HepG2 (cell line): ENCODE measurements at regions not wholly inside any gene's neighbourhood (a gene's known extent, or its start where the extent isn't known, plus 50 kb on each side); places are given as distances from the start of the nearest gene placed in this dataset.
A peak's percentile ranks its signal among the peaks of the same experiment; 100 is the strongest.

ENCODE experiments used
- ATAC-seq: fragments of 200-7000 bp; cut with Tn5 transposase; 3 replicates; pipeline ENCODE4 v1.9.1; 2020; ENCODE audit warnings: mild to moderate bottlenecking, moderate library complexity
- BruUV-seq: library from RNA; stranded (reverse); fragments of 400-500 nt; replicated peaks from 2 replicates; lab custom pipeline; 2021; lab: Mats Ljungman, UMichigan
- CTCF ChIA-PET: fragments of 300-600 bp; formaldehyde crosslinking; extraction: SDS; loops from one replicate; lab custom pipeline; 2021; ENCODE audit warnings: low total read pairs, inconsistent platforms, low intra/inter-chr PET ratio; lab: Yijun Ruan, JAX
- POLR2A ChIA-PET: fragments of 350-600 bp; sonication (Branson Sonifier 250); formaldehyde crosslinking; loops from one replicate; lab custom pipeline; 2020; ENCODE audit warnings: antibody characterized with exemption, inconsistent platforms; lab: Yijun Ruan, JAX
- DNase-seq: peaks from one replicate; pipeline ENCODE4 v3.0.0-alpha.2; 2015; ENCODE audit warnings: low spot score
- FAIRE-seq: peaks from 3 replicates; lab custom pipeline; 2011; peaks lifted over from hg19 to GRCh38; lab: Jason Lieb, UNC
- H2AFZ ChIP-seq: one replicate; pipeline ENCODE4 v1.6.1; 2011; ENCODE audit warnings: low read length, inconsistent platforms
- H3K27ac ChIP-seq: fragments of 300-600 bp; 3 replicates; pipeline ENCODE4 v1.8.0; 2011; ENCODE audit warnings: mixed run types, mild to moderate bottlenecking, mixed read lengths, low read length, inconsistent platforms; ENCODE audit not compliant: insufficient read depth; ENCODE audit errors: extremely low read length
- H3K27me3 ChIP-seq, 2 experiments: fragments of 200-600 bp in 1 of 2; 2 replicates in 1 of 2; 3 replicates in 1 of 2; pipeline versions ENCODE4 v1.6.0 to v1.8.0; 2011; ENCODE audit warnings: low read length in 2 of 2, mild to moderate bottlenecking in 2 of 2, moderate library complexity in 2 of 2, inconsistent platforms in 1 of 2; ENCODE audit not compliant: insufficient read depth in 2 of 2, control insufficient read depth in 1 of 2
- H3K36me3 ChIP-seq, 2 experiments: fragments of 200-600 bp in 1 of 2; replicated peaks in 1 of 2; 2 replicates in 1 of 2; 3 replicates in 1 of 2; pipeline versions ENCODE4 v1.5.1 to v1.8.0; 2011; ENCODE audit warnings: low read length in 2 of 2, inconsistent platforms in 1 of 2; ENCODE audit not compliant: insufficient read depth in 2 of 2, control insufficient read depth in 1 of 2
- H3K4me1 ChIP-seq: 2 replicates; pipeline ENCODE4 v1.5.1; 2012; ENCODE audit warnings: low read length, inconsistent platforms; ENCODE audit not compliant: insufficient read depth
- H3K4me2 ChIP-seq: 2 replicates; pipeline ENCODE4 v1.6.0; 2011; ENCODE audit warnings: low read depth, low read length, inconsistent platforms
- H3K4me3 ChIP-seq, 3 experiments: fragments of 200-600 bp in 1 of 3; sonication (generic), shearing (Covaris generic) in 1 of 3; replicated peaks in 1 of 3; 2 replicates each; pipeline ENCODE4 v1.5.1; 2011 to 2016; ENCODE audit warnings: low read length in 3 of 3, inconsistent platforms in 2 of 3, low read depth in 2 of 3, mild to moderate bottlenecking in 2 of 3, control low read depth in 1 of 3, mixed read lengths in 1 of 3; ENCODE audit not compliant: insufficient read depth in 1 of 3
- H3K79me2 ChIP-seq: one replicate; pipeline ENCODE4 v1.6.1; 2011; ENCODE audit warnings: low read length, inconsistent platforms; ENCODE audit not compliant: insufficient read depth
- H3K9ac ChIP-seq: 2 replicates; pipeline ENCODE4 v1.6.0; 2011; ENCODE audit warnings: mild to moderate bottlenecking, low read depth, low read length, inconsistent platforms; ENCODE audit not compliant: insufficient read depth
- H3K9me3 ChIP-seq: 2 replicates; pipeline ENCODE4 v1.5.1; 2012; ENCODE audit warnings: mild to moderate bottlenecking, low read length
- H4K20me1 ChIP-seq: 2 replicates; pipeline ENCODE4 v1.6.0; 2011; ENCODE audit warnings: inconsistent platforms, mild to moderate bottlenecking, low read length, moderate library complexity; ENCODE audit not compliant: insufficient read depth
- SIX4 ChIP-seq: sonication (generic); formaldehyde crosslinking; IDR thresholded peaks from 2 replicates; pipeline ENCODE4 v1.4.0; 2020; ENCODE audit warnings: missing genetic modification reagents
- SP5 ChIP-seq: IDR thresholded peaks from 2 replicates; pipeline ENCODE4 v1.6.1; 2016; ENCODE audit warnings: low read depth, borderline replicate concordance
- ZNF264 ChIP-seq: sonication (generic); formaldehyde crosslinking; IDR thresholded peaks from 2 replicates; pipeline ENCODE4 v1.4.0; 2020; ENCODE audit warnings: missing genetic modification reagents
- ZNF468 ChIP-seq: sonication (generic); formaldehyde crosslinking; IDR thresholded peaks from 2 replicates; pipeline ENCODE4 v1.8.0; 2022; ENCODE audit warnings: mild to moderate bottlenecking, moderate library complexity, missing genetic modification reagents
- ZNF713 ChIP-seq: sonication (generic); formaldehyde crosslinking; IDR thresholded peaks from 2 replicates; pipeline ENCODE4 v1.4.0; 2020; ENCODE audit warnings: mild to moderate bottlenecking, missing genetic modification reagents
- WGBS: methylation state at CpG from one replicate; pipeline ENCODE4 v1.1.6; 2017; ENCODE audit warnings: low lambda C conversion rate; 5-methylcytosine and 5-hydroxymethylcytosine counted together
- in situ Hi-C: cut with HindIII; loops from 2 replicates; pipeline ENCODE4 v1.10.0; 2017; ENCODE audit warnings: low pct_unique_long_range_greater_than_20kb; ENCODE audit not compliant: extremely low pct_ligation_motif_present
- intact Hi-C: fragments of 100-400 bp; cut with micrococcal nuclease; formaldehyde crosslinking; loops from one replicate; pipeline ENCODE4 v1.10.0; 2022; ENCODE audit not compliant: unreplicated experiment
- TF ChIP-seq, protein P1 (sequence below): sonication (generic); formaldehyde crosslinking; IDR thresholded peaks from 2 replicates; pipeline ENCODE4 v1.4.0; 2020; ENCODE audit warnings: missing genetic modification reagents

DNA sequence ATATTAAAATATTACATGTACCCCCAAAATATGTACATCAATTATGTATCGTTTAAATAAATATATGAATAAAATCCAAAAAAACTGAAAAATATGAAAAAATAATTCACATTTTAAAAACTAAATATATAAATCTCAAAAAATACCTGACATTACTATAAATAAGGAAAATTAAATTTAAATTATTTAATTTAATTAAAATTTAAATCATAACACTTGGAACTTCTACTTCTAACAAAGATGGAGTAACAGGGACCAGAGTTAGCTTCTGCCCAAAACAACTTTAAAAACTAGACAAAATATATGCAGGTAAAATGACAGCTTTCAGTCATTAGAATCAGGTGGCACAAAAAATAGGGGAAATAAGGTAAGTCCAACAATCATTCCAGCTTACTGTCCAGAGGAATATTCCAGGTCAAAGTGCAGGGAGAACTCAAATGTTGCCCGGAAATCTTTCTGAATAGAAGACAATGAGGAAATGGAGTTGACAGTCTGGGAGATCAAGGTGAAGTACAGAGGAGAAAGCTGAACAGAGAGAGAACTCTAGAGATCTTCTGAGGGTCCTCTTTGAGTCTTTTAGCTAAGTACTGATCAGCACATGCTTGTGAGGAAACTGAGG, 207.7 kb upstream of the ATP11B start (continued):
- TF ChIP-seq ZNF264 (CRISPR knock-in tag) = 0 out of 2 replicates have a peak, but pooled peaks have one; percentile 25

DNA sequence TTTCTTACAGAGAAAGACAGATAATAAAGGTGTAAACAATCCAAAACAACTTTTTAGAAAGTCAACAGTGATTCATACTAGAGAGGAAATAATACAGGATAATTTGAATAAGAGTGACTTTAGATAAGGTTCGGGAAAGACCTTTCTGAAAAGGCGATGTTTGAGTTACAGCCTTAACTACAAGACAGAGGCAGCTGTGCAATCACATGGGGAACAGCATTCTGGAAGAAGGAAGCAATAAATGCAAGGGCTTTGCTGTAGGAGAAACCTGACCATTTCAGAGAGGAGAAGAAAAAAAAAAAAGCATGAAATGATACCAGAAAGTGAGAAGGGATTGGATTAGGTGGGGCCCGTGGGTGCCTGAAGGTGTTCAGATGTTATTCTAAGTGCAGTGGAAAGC, 200.6 kb upstream of the ATP11B start:
- 2% methylated on average over 3 of the region's 3 CpGs for WGBS
- ATAC-seq = no peak

DNA sequence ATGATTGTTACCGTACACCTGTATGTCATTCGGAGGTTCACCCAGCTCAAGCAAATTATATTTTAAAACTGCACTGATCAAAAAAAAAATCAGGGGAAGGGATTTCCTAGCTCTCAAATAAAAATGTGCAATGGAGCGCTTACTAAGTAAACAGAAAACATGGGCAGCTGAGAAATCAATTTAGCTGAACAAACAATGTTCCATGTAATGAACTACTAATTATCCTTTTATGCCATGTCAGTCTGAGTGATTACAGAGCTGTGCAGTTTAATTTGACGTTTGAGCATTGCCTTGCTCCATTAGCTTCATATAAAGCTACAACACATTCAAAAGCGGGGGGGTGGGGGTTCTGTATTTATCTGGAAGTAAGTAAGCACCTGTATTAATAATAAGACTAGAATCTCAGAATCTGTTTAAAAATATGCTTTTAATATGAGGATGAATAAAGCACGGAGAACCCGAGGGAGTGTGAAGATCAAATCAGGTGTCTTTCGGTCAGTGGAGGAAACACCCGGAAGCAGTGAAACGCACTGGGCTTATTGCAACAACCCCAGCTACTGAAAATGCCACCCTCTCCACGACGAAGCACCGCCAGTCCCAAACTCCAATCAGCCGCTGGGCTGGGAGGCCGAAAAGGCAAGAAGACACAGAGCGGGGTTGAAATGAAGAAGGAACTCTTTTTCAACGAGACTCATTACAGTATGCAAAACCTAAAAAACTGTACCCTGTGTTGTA, 196.5 kb upstream of the ATP11B start:
- ChIA-PET POLR2A (no interaction called here), CTCF (no interaction called here)
- Histone ChIP-seq H3K9ac (no peak overlapping the region), H3K27ac (no peak overlapping the region), H3K27me3 (0 out of 5 replicates have a peak, but pooled peaks cover 0 to 5% of the 10 kb centered on the region in 2 experiments), H3K4me3 (no peak overlapping the region), H3K4me1 (no peaks in the 10 kb centered on the region), H3K79me2 (no peaks in the 10 kb centered on the region), H3K36me3 (no peaks in the 10 kb centered on the region), H4K20me1 (no peaks in the 10 kb centered on the region), H2AFZ (no peak overlapping the region), H3K9me3 (no peaks in the 10 kb centered on the region), H3K4me2 (no peak overlapping the region)
- WGBS = 58% methylated on average over 17 of the region's 17 CpGs
- ATAC-seq = no peak
- no peak for FAIRE-seq
- BruUV-seq = no TSS peak
- intact Hi-C loops (no loop called here), in situ Hi-C loops (no loop called here)
- no peak for DNase-seq
- TF ChIP-seq, protein P1, sequence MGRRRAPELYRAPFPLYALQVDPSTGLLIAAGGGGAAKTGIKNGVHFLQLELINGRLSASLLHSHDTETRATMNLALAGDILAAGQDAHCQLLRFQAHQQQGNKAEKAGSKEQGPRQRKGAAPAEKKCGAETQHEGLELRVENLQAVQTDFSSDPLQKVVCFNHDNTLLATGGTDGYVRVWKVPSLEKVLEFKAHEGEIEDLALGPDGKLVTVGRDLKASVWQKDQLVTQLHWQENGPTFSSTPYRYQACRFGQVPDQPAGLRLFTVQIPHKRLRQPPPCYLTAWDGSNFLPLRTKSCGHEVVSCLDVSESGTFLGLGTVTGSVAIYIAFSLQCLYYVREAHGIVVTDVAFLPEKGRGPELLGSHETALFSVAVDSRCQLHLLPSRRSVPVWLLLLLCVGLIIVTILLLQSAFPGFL (CRISPR knock-in tag) = no peak
- no peak for TF ChIP-seq SP5 (CRISPR knock-in tag)

More for the DNA sequence above, 200.6 kb upstream of the ATP11B start:
- Histone ChIP-seq H3K79me2 (no peaks in the 10 kb centered on the region), H3K9me3 (no peaks in the 10 kb centered on the region), H3K4me2 (no peak overlapping the region), H3K27me3 (0 out of 5 replicates have a peak, but pooled peaks cover 0 to 5% of the 10 kb centered on the region in 2 experiments), H3K4me1 (no peaks in the 10 kb centered on the region), H3K27ac (no peak overlapping the region), H3K36me3 (no peaks in the 10 kb centered on the region), H3K4me3 (no peak overlapping the region), H3K9ac (no peak overlapping the region), H2AFZ (no peak overlapping the region), H4K20me1 (no peaks in the 10 kb centered on the region)
- in situ Hi-C loops = no loop called here
- DNase-seq (no peak), FAIRE-seq (no peak)
- no TSS peak for BruUV-seq
- TF ChIP-seq SIX4 (CRISPR knock-in tag) (no peak), ZNF468 (CRISPR knock-in tag) (no peak), ZNF713 (CRISPR knock-in tag) (no peak)
- ChIA-PET CTCF (no interaction called here), POLR2A (no interaction called here)
- intact Hi-C loops = no loop called here
